B cell (primary cell): ENCODE measurements at regions not wholly inside any gene's neighbourhood (a gene's known extent, or its start where the extent isn't known, plus 50 kb on each side); places are given as distances from the start of the nearest gene placed in this dataset.

Experiments
- ATAC-seq: fragments of 200-7000 bp; cut with Tn5 transposase; one replicate; pipeline ENCODE4 v1.10.0; 2021; ENCODE audit warnings: low read depth, mild to moderate bottlenecking, moderate number of reproducible peaks, moderate library complexity
- CTCF ChIA-PET: fragments of 350-600 bp; sonication (Branson Sonifier 250); formaldehyde crosslinking; loops from one replicate; lab custom pipeline; 2021; ENCODE audit warnings: antibody characterized with exemption, inconsistent platforms; lab: Charles Lee
- POLR2A ChIA-PET: fragments of 350-600 bp; sonication (Branson Sonifier 250); formaldehyde crosslinking; loops from one replicate; lab custom pipeline; 2021; ENCODE audit warnings: antibody characterized with exemption; lab: Charles Lee
- DNase-seq: peaks from one replicate; pipeline ENCODE4 v3.0.0; 2013
- H2AFZ ChIP-seq: 2 replicates; pipeline ENCODE4 v1.6.1; 2012; ENCODE audit warnings: mild to moderate bottlenecking, low read depth, low read length; ENCODE audit not compliant: insufficient read depth, poor library complexity, severe bottlenecking
- H3K27ac ChIP-seq, 2 donors: 1 replicate in 1 of 2; 2 replicates in 1 of 2; pipeline ENCODE4 v1.5.1; 2012 to 2013; ENCODE audit warnings: low read length in 2 of 2, mild to moderate bottlenecking in 2 of 2, moderate library complexity in 1 of 2
- H3K27me3 ChIP-seq, 4 experiments: fragments of 200-600 bp in 1 of 4; sonication (generic) in 1 of 4; replicated peaks in 1 of 4; 1 replicate in 2 of 4; 2 replicates in 2 of 4; pipeline versions ENCODE4 v1.6.1 to v1.7.0; 2013 to 2016; ENCODE audit warnings: low read length in 3 of 4, mild to moderate bottlenecking in 2 of 4, mixed read lengths in 1 of 4, moderate library complexity in 1 of 4; ENCODE audit not compliant: insufficient read depth in 4 of 4, control insufficient read depth in 3 of 4; ENCODE audit errors: control extremely low read depth in 1 of 4
- H3K36me3 ChIP-seq, 2 experiments: replicated peaks in 1 of 2; 1 replicate in 1 of 2; 2 replicates in 1 of 2; pipeline versions ENCODE4 v1.6.1 to v1.7.1; 2013; ENCODE audit warnings: low read length in 1 of 2; ENCODE audit not compliant: insufficient read depth in 2 of 2, control insufficient read depth in 1 of 2; ENCODE audit errors: control extremely low read depth in 1 of 2, extremely low read depth in 1 of 2
- H3K4me1 ChIP-seq, 2 donors: fragments of 200-600 bp in 1 of 2; sonication (generic) in 1 of 2; 1 replicate in 1 of 2; 2 replicates in 1 of 2; pipeline versions ENCODE4 v1.5.1 to v1.6.1; 2013 to 2017; ENCODE audit warnings: low read length in 2 of 2; ENCODE audit not compliant: control insufficient read depth in 2 of 2, insufficient read depth in 2 of 2
- H3K4me2 ChIP-seq: replicated peaks from 2 replicates; pipeline ENCODE3; 2012; ENCODE audit warnings: mild to moderate bottlenecking, low read depth, low read length; ENCODE audit not compliant: poor library complexity, severe bottlenecking
- H3K4me3 ChIP-seq, 5 experiments: fragments of 200-600 bp in 1 of 5; sonication (generic) in 1 of 5; 1 replicate in 3 of 5; 2 replicates in 2 of 5; pipeline versions ENCODE4 v1.5.1 to v1.7.0; 2011 to 2016; ENCODE audit warnings: low read length in 4 of 5, mild to moderate bottlenecking in 4 of 5, low read depth in 2 of 5, control low read depth in 1 of 5, moderate library complexity in 1 of 5; ENCODE audit not compliant: insufficient read depth in 1 of 5; ENCODE audit errors: control extremely low read depth in 1 of 5, extremely low read depth in 1 of 5
- H3K79me2 ChIP-seq: fragments of 200-600 bp; sonication (generic); one replicate; pipeline ENCODE4 v1.6.0; 2016; ENCODE audit warnings: low read length; ENCODE audit not compliant: control insufficient read depth, insufficient read depth
- H3K9ac ChIP-seq: fragments of 200-600 bp; sonication (generic); 2 replicates; pipeline ENCODE4 v1.6.1; 2017; ENCODE audit warnings: mild to moderate bottlenecking, low read length, moderate library complexity
- H3K9me3 ChIP-seq, 3 donors: one replicate each; pipeline versions ENCODE4 v1.6.1 to v1.7.1; 2013; ENCODE audit warnings: low read length in 2 of 3; ENCODE audit not compliant: control insufficient read depth in 2 of 3, insufficient read depth in 1 of 3; ENCODE audit errors: control extremely low read depth in 1 of 3
- H4K20me1 ChIP-seq: 2 replicates; pipeline ENCODE4 v1.6.0; 2012; ENCODE audit warnings: mild to moderate bottlenecking, low read length; ENCODE audit not compliant: insufficient read depth, control insufficient read depth, poor library complexity, severe bottlenecking
- H3K27ac Mint-ChIP-seq: one replicate; pipeline ENCODE4 v1.8.0; 2021; ENCODE audit warnings: mixed read lengths
- H3K27me3 Mint-ChIP-seq: one replicate; pipeline ENCODE4 v1.8.0; 2021; ENCODE audit warnings: mixed read lengths
- H3K4me1 Mint-ChIP-seq: one replicate; pipeline ENCODE4 v1.8.0; 2021; ENCODE audit warnings: mixed read lengths
- H3K4me3 Mint-ChIP-seq: one replicate; pipeline ENCODE4 v1.8.0; 2021; ENCODE audit warnings: mixed read lengths
- H3K9me3 Mint-ChIP-seq: one replicate; pipeline ENCODE4 v1.8.0; 2022; ENCODE audit warnings: mixed read lengths; ENCODE audit not compliant: insufficient read depth
- EZH2 ChIP-seq: IDR thresholded peaks from 2 replicates; pipeline ENCODE4 v1.6.1; 2012; ENCODE audit warnings: borderline replicate concordance, low read depth, mild to moderate bottlenecking, moderate library complexity, low read length; ENCODE audit not compliant: insufficient read depth, poor library complexity, severe bottlenecking
- WGBS: methylation state at CpG from one replicate; pipeline ENCODE4 v1.1.5; 2013; ENCODE audit warnings: missing lambda C conversion rate; ENCODE audit not compliant: insufficient coverage; 5-methylcytosine and 5-hydroxymethylcytosine counted together
- intact Hi-C: fragments of 100-400 bp; cut with micrococcal nuclease; formaldehyde crosslinking; loops from one replicate; pipeline ENCODE4 v1.10.0; 2022
- TF ChIP-seq, protein P1 (sequence below): fragments of 200-600 bp; IDR thresholded peaks from one replicate; pipeline ENCODE4 v1.8.0; 2022; ENCODE audit warnings: antibody characterized with exemption, mild to moderate bottlenecking

DNA sequence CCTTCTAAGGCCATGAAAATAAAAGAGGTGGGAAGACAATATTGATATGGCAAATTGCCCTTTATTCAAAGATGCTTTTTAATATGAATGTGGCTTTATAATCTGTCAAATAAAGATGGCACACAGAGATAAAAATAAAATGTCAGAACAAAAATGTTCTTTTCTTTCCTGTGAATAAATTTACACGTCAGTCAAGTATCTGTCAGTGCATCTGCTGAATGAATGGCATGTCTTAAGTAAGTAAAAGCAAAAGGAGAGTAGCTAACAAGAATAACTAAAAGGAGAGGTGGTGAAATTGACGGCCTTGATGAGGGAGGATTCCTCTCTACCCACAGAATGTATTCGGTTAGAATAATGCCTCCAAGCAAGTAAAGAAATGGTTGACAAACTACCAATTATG lies 1021.7 kb upstream of the GBE1 start:
- ATAC-seq (no peak), DNase-seq (peak; percentile 1)
- no peaks in the 10 kb centered on the region for H3K36me3 ChIP-seq
- no peak overlapping the region for H3K4me2 ChIP-seq
- no peak overlapping the region for H3K4me3 ChIP-seq
- Mint-ChIP-seq H3K4me1 (no peaks in the 10 kb centered on the region), H3K9me3 (no peaks in the 10 kb centered on the region), H3K27me3 (no peaks in the 10 kb centered on the region), H3K4me3 (no peak overlapping the region), H3K27ac (no peak overlapping the region)
- no CpG with 5 or more reads among the region's 3 CpGs for WGBS
- CTCF ChIA-PET: no interaction called here
- intact Hi-C loops: no loop called here
- H3K27ac ChIP-seq: no peak overlapping the region
- H3K4me1 ChIP-seq: no peaks in the 10 kb centered on the region
- POLR2A ChIA-PET: no interaction called here
- H3K9ac ChIP-seq: no peak overlapping the region
- no peak overlapping the region for H2AFZ ChIP-seq
- H3K27me3 ChIP-seq: no peaks in the 10 kb centered on the region
- TF ChIP-seq EZH2: no peak
- TF ChIP-seq, protein P1, sequence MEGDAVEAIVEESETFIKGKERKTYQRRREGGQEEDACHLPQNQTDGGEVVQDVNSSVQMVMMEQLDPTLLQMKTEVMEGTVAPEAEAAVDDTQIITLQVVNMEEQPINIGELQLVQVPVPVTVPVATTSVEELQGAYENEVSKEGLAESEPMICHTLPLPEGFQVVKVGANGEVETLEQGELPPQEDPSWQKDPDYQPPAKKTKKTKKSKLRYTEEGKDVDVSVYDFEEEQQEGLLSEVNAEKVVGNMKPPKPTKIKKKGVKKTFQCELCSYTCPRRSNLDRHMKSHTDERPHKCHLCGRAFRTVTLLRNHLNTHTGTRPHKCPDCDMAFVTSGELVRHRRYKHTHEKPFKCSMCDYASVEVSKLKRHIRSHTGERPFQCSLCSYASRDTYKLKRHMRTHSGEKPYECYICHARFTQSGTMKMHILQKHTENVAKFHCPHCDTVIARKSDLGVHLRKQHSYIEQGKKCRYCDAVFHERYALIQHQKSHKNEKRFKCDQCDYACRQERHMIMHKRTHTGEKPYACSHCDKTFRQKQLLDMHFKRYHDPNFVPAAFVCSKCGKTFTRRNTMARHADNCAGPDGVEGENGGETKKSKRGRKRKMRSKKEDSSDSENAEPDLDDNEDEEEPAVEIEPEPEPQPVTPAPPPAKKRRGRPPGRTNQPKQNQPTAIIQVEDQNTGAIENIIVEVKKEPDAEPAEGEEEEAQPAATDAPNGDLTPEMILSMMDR: no peak
- peaks cover 0 to 3% (median 0%) of the 10 kb centered on the region in 3 donors for H3K9me3 ChIP-seq
- no peaks in the 10 kb centered on the region for H4K20me1 ChIP-seq
- H3K79me2 ChIP-seq: no peaks in the 10 kb centered on the region

DNA sequence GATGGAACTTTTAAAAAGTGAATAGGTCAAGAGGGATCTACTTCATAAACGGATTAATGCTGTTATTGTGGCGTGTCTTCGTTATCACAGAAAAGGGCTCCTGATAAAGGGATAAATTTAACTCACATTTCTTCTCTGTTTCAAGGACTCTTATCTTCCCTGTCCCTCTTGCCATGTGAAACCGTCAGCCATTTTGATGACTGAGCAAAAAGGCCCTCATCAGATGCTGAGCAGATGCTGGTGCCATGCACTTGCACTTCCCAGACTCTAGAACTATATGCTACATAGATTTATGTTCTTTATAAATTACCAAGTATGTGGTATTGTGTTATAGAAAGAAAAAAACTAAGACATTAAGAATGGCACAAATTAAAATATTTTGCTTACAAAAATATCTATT lies 1011.8 kb upstream of the GBE1 start:
- H3K27ac Mint-ChIP-seq: no peak overlapping the region
- no peaks in the 10 kb centered on the region for H3K27me3 ChIP-seq
- no CpG with 5 or more reads among the region's 4 CpGs for WGBS
- ChIA-PET CTCF (no interaction called here), POLR2A (no interaction called here)
- no peak overlapping the region for H3K4me3 ChIP-seq
- no peak for TF ChIP-seq EZH2
- TF ChIP-seq, protein P1: no peak
- no peaks in the 10 kb centered on the region for H3K4me1 ChIP-seq
- intact Hi-C loops: no loop called here
- no peak for DNase-seq
- H3K79me2 ChIP-seq: no peaks in the 10 kb centered on the region
- no peak overlapping the region for H3K9ac ChIP-seq
- H3K4me3 Mint-ChIP-seq: no peak overlapping the region
- H3K4me1 Mint-ChIP-seq: no peaks in the 10 kb centered on the region
- no peak overlapping the region for H3K27ac ChIP-seq
- H3K36me3 ChIP-seq: no peaks in the 10 kb centered on the region
- peaks cover 0 to 10% (median 0%) of the 10 kb centered on the region in 3 donors for H3K9me3 ChIP-seq
- H3K27me3 Mint-ChIP-seq: no peaks in the 10 kb centered on the region
- no peak overlapping the region for H2AFZ ChIP-seq
- no peak for ATAC-seq
- H3K4me2 ChIP-seq: no peak overlapping the region
- peaks cover 5% of the 10 kb centered on the region for H3K9me3 Mint-ChIP-seq
- no peaks in the 10 kb centered on the region for H4K20me1 ChIP-seq
